ENCODE measurements at regions not wholly inside any gene's neighbourhood (a gene's known extent, or its start where the extent isn't known, plus 50 kb on each side); places are given as distances from the start of the nearest gene placed in this dataset.

GRCh38 chrX:97700547-97700946, 816.8 kb downstream of the RPA4 start (continued):
- TF ChIP-seq, protein P1, sequence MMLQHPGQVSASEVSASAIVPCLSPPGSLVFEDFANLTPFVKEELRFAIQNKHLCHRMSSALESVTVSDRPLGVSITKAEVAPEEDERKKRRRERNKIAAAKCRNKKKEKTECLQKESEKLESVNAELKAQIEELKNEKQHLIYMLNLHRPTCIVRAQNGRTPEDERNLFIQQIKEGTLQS (IDR thresholded peaks at IDR 0.05) = no peak
- TF ChIP-seq, protein P1 (CRISPR knock-in tag; conservative IDR thresholded peaks at IDR 0.05) = no peak

GRCh38 chrX:97704474-97704873, 820.8 kb downstream of the RPA4 start:
- Histone ChIP-seq H3K9me3 (replicated peaks; ENCODE audit: control insufficient read depth, insufficient read depth, low read depth, low read length) (no peaks in the 10 kb centered on the region), H3K4me3 (no peak overlapping the region), H3K4me1 (replicated peaks in 1 of 2; ENCODE audit: control insufficient read depth in 2 of 2, insufficient read depth in 2 of 2, low read length in 2 of 2) (no peaks in the 10 kb centered on the region), H3K79me2 (ENCODE audit: control insufficient read depth, insufficient read depth, low read length) (no peaks in the 10 kb centered on the region), H4K20me1 (replicated peaks; ENCODE audit: control insufficient read depth, insufficient read depth, low read length) (no peaks in the 10 kb centered on the region), H3K27me3 (ENCODE audit: control insufficient read depth in 2 of 2, insufficient read depth in 2 of 2, low read length in 2 of 2) (no peaks in the 10 kb centered on the region), H3K9ac (ENCODE audit: insufficient read depth in 1 of 2, low read depth in 2 of 2, low read length in 2 of 2) (no peak overlapping the region), H3K9me1 (ENCODE audit: control insufficient read depth, insufficient read depth, low read length) (no peaks in the 10 kb centered on the region), H3K4me2 (ENCODE audit: insufficient read depth, low read length) (no peak overlapping the region), H2AFZ (ENCODE audit: low read depth, low read length) (no peak overlapping the region), H3K36me3 (ENCODE audit: control insufficient read depth, insufficient read depth, low read length) (no peaks in the 10 kb centered on the region), H3K27ac (ENCODE audit: extremely low read depth, low read depth, low read length) (no peak overlapping the region)
- CTCF ChIA-PET (ENCODE audit: low intra/inter-chr PET ratio) = no interaction called here
- no peak for ATAC-seq
- no TSS peak for BruUV-seq (replicated peaks)
- FAIRE-seq = no peak
- POLR2A ChIA-PET = no interaction called here
- DNase-seq (ENCODE audit: extremely low read depth in 1 of 4, low spot score in 3 of 4) = no peak
- in situ Hi-C loops (cut with MboI) (no loop called here), intact Hi-C loops (cut with micrococcal nuclease) (no loop called here)
- 0% methylated on average over 6 of the region's 6 CpGs for WGBS (ENCODE audit: insufficient coverage, low coverage, missing lambda C conversion rate)
- TF ChIP-seq, protein P2, sequence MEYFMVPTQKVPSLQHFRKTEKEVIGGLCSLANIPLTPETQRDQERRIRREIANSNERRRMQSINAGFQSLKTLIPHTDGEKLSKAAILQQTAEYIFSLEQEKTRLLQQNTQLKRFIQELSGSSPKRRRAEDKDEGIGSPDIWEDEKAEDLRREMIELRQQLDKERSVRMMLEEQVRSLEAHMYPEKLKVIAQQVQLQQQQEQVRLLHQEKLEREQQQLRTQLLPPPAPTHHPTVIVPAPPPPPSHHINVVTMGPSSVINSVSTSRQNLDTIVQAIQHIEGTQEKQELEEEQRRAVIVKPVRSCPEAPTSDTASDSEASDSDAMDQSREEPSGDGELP (CRISPR knock-in tag; IDR thresholded peaks at IDR 0.05; ENCODE audit: borderline replicate concordance) = no peak
- TF ChIP-seq KLF10 (CRISPR knock-in tag; IDR thresholded peaks at IDR 0.05) (no peak), ZSCAN29 (IDR thresholded peaks at IDR 0.05) (no peak), ZNF274 (IDR thresholded peaks at IDR 0.05; ENCODE audit: borderline replicate concordance, low read depth, low read length) (no peak), NFXL1 (CRISPR knock-in tag; IDR thresholded peaks at IDR 0.05) (no peak), PHF8 (IDR thresholded peaks at IDR 0.05; ENCODE audit: borderline replicate concordance, low read length) (no peak), ILF3 (IDR thresholded peaks at IDR 0.05; ENCODE audit: borderline replicate concordance) (no peak), THAP7 (CRISPR knock-in tag; IDR thresholded peaks at IDR 0.05) (no peak)
- TF ChIP-seq, protein P3, sequence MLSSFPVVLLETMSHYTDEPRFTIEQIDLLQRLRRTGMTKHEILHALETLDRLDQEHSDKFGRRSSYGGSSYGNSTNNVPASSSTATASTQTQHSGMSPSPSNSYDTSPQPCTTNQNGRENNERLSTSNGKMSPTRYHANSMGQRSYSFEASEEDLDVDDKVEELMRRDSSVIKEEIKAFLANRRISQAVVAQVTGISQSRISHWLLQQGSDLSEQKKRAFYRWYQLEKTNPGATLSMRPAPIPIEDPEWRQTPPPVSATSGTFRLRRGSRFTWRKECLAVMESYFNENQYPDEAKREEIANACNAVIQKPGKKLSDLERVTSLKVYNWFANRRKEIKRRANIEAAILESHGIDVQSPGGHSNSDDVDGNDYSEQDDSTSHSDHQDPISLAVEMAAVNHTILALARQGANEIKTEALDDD (IDR thresholded peaks at IDR 0.05) = no peak
